Right lobe of liver (tissue), 6 donors: ENCODE measurements at regions not wholly inside any gene's neighbourhood (a gene's known extent, or its start where the extent isn't known, plus 50 kb on each side); places are given as distances from the start of the nearest gene placed in this dataset.

Source experiments
- ATAC-seq, 4 donors: fragments of 200-7000 bp; cut with Tn5 transposase; one replicate each; pipeline ENCODE4 v1.9.1; 2020; ENCODE audit warnings: mild to moderate bottlenecking in 4 of 4, moderate library complexity in 4 of 4
- DNase-seq, 3 donors: peaks; one replicate each; pipeline ENCODE4 v3.0.0-alpha.2; 2020
- H3K27ac ChIP-seq, 3 donors: fragments of 200-600 bp; one replicate each; pipeline ENCODE4 v1.8.0; 2022
- H3K27me3 ChIP-seq, 2 donors: fragments of 200-600 bp; one replicate each; pipeline ENCODE4 v1.8.0; 2022
- H3K36me3 ChIP-seq, 4 donors: fragments of 200-600 bp; sonication (generic) in 1 of 4; one replicate each; pipeline versions ENCODE4 v1.5.1 to v1.8.0; 2017 to 2022; ENCODE audit warnings: control low read depth in 1 of 4
- H3K4me1 ChIP-seq, 4 donors: fragments of 200-600 bp; sonication (generic) in 1 of 4; one replicate each; pipeline versions ENCODE4 v1.5.1 to v1.8.0; 2017 to 2022; ENCODE audit warnings: control low read depth in 1 of 4
- H3K4me3 ChIP-seq, 3 donors: fragments of 200-600 bp; one replicate each; pipeline ENCODE4 v1.8.0; 2022
- H3K9me3 ChIP-seq, 4 donors: fragments of 200-600 bp; sonication (generic) in 1 of 4; one replicate each; pipeline versions ENCODE4 v1.5.1 to v1.8.0; 2017 to 2022; ENCODE audit warnings: control low read depth in 1 of 4
- CTCF ChIP-seq, 4 donors: fragments of 200-600 bp in 3 of 4; fragments of 450-650 bp in 1 of 4; IDR thresholded peaks; one replicate each; pipeline versions ENCODE4 v1.5.1 to v1.8.0; 2016 to 2022; ENCODE audit warnings: antibody characterized with exemption in 4 of 4, mild to moderate bottlenecking in 2 of 4
- POLR2A ChIP-seq: fragments of 450-650 bp; IDR thresholded peaks from one replicate; pipeline ENCODE4 v1.6.1; 2017; ENCODE audit warnings: antibody characterized with exemption, mild to moderate bottlenecking
- WGBS: methylation state at CpG from one replicate; pipeline ENCODE4 v1.1.6; 2018; ENCODE audit warnings: low coverage, low lambda C conversion rate; ENCODE audit not compliant: insufficient coverage; ENCODE audit errors: missing lambda C conversion rate; 5-methylcytosine and 5-hydroxymethylcytosine counted together
- intact Hi-C, 2 donors: fragments of 100-400 bp; cut with DNase I; formaldehyde crosslinking; loops; one replicate each; pipeline versions ENCODE4 v1.11.2 to v1.14.1; 2022
- donor health status: DM: no; HTN: yes; CAD: no.
- donor health status: DM: no; HTN: no; CAD: no.
- donor health status: DM: no; HTN: no; CAD: no.
- donor health status: DM: no; HTN: yes; CAD: no.
- donor health status: DM: no; HTN: yes; CAD: no.

GRCh38 chr6:25014369-25014768, 78.6 kb upstream of the RIPOR2 start:
- Histone ChIP-seq H3K27ac (no peak overlapping the region), H3K4me1 (peaks cover 0 to 4% (median 0%) of the 10 kb centered on the region in 4 donors), H3K9me3 (no peaks in the 10 kb centered on the region), H3K36me3 (no peaks in the 10 kb centered on the region), H3K27me3 (no peaks in the 10 kb centered on the region), H3K4me3 (no peak overlapping the region)
- 51% methylated on average over 3 of the region's 3 CpGs for WGBS
- no peak for TF ChIP-seq POLR2A
- TF ChIP-seq CTCF (IDR thresholded peaks at IDR 0.05), result no peak
- intact Hi-C loops, result no loop called here
- ATAC-seq (peak in 3 of 4 donors; percentile 23 to 36 (median 29)), DNase-seq (no peak)

DNA sequence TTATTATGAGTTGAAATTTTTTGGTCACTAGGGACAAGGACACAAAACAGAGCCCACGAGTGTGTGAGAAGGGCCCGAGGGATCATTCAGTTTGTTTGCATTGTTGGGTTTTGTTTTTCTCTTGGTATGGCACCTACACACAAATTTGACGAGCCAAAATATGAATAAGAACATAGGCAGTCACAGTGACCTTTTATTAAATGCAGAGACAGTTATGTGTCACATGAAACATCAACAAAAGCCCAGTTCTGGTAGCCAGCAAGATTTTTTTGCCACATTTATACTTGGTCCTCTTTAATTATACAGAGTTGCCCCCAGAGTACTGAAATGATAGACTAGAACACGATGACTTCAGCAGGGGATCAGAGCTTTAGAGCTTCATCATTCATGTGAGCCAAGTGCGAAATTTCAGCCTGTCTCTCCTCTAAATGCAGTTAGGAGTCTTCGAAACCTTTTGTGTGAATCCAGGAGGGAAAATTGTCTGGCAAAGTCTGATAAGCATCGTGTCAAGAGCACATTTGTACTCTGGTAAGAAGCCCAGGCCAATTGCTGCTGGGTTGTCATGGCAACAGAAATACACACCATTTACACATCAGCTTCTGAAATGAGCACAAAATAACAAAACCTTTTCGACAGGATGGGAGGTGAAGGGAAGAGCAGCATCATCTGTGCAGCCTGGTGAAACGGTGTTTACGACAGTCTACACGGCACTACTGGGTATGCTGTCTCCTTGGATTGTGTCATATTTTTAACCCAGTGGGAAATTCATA, 79.2 kb upstream of the RIPOR2 start:
- Histone ChIP-seq H3K36me3 (no peaks in the 10 kb centered on the region), H3K4me3 (no peak overlapping the region), H3K9me3 (no peaks in the 10 kb centered on the region), H3K27ac (no peak overlapping the region), H3K4me1 (no peaks in the 10 kb centered on the region), H3K27me3 (no peaks in the 10 kb centered on the region)
- DNase-seq (no peak), ATAC-seq (peak in 1 of 4 donors; percentile 21)
- TF ChIP-seq CTCF (IDR thresholded peaks at IDR 0.05), result no peak
- no peak for TF ChIP-seq POLR2A
- WGBS, result 51% methylated on average over 11 of the region's 11 CpGs
- intact Hi-C loops, result no loop called here

GRCh38 chr6:25016014-25016720, 80.4 kb upstream of the RIPOR2 start:
- DNase-seq, result no peak
- Histone ChIP-seq H3K36me3 (no peaks in the 10 kb centered on the region), H3K27ac (no peak overlapping the region), H3K27me3 (no peaks in the 10 kb centered on the region), H3K4me1 (no peaks in the 10 kb centered on the region), H3K4me3 (no peak overlapping the region), H3K9me3 (no peaks in the 10 kb centered on the region)
- 69% methylated on average over 11 of the region's 11 CpGs for WGBS
- TF ChIP-seq CTCF (IDR thresholded peaks at IDR 0.05), result no peak
- TF ChIP-seq POLR2A, result no peak
- intact Hi-C loops, result no loop called here
- no peak for ATAC-seq

- no peak for DNase-seq
- Histone ChIP-seq H3K36me3 (no peaks in the 10 kb centered on the region), H3K27ac (no peak overlapping the region), H3K9me3 (no peaks in the 10 kb centered on the region), H3K4me1 (no peaks in the 10 kb centered on the region), H3K27me3 (no peaks in the 10 kb centered on the region), H3K4me3 (no peak overlapping the region)
- peak in 1 of 4 donors; percentile 49 for ATAC-seq
- intact Hi-C loops, result no loop called here
- WGBS, result 45% methylated on average over 4 of the region's 4 CpGs
- no peak for TF ChIP-seq CTCF (IDR thresholded peaks at IDR 0.05)
- TF ChIP-seq POLR2A, result no peak
Observed at GRCh38 chr6:25017486-25017885, 81.7 kb upstream of the RIPOR2 start.
